ENCODE measurements at regions not wholly inside any gene's neighbourhood (a gene's known extent, or its start where the extent isn't known, plus 50 kb on each side); places are given as distances from the start of the nearest gene placed in this dataset.
"Not testable (repeated sequence)": the region's sequence is repeated elsewhere in the genome, so short reads cannot be mapped to it uniquely, and the experiment has no call there.

DNA sequence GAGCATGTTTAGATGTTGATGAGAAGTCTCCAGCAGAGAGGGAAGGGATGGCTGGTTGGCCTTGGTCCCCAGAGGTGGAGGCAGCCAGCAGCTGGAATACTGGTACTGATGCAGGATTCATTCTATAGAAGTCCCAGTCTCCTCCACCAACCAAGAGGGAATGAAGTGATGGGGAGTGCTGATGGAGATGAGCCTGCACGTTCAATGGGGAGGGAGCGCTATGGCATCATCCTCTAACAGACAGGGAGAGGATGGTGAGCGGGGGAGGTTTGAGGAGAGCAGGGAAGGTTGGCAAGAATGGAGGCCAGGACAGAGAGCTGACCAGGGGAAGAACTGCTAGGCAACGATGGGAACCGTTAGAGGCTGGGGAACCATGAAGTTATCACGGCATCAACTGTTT is 159.8 kb upstream of the MVB12B start:
- H3K4me1 Mint-ChIP-seq = peaks cover 0 to 3% (median 0%) of the 10 kb centered on the region in 3 donors
- peaks cover 32% of the 10 kb centered on the region for H3K27me3 Mint-ChIP-seq
- peak overlapping the region in 1 of 3 donors; percentile 4 for H3K27ac Mint-ChIP-seq
- H3K4me3 Mint-ChIP-seq = no peak overlapping the region
- H3K9me3 Mint-ChIP-seq = no peaks in the 10 kb centered on the region
- peaks cover 2% of the 10 kb centered on the region for H3K36me3 Mint-ChIP-seq

DNA sequence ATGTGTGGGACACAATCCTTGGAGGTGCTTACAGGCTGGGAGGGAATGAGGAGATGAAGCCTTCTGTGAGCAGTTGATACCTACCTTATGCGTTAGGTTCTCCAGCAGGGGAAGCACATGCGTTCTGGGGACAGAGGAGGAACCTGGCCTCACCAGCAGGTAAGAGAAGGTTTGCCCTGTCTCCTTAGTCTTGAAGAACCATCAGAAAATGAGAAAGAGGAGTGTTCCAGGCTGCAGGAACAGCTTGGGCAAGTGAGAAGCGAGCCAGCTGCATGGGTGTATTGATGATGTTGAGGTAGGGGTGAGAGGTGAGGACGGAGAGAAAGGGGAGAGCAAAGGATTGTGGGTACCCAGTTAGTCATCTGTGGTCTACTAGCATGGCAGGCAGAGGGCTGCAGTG is 156.9 kb upstream of the MVB12B start:
- Mint-ChIP-seq H3K36me3 (peaks cover 2% of the 10 kb centered on the region), H3K4me1 (peaks cover 0 to 3% (median 0%) of the 10 kb centered on the region in 3 donors), H3K27ac (no peak overlapping the region), H3K27me3 (peaks cover 29% of the 10 kb centered on the region), H3K9me3 (peaks cover 0 to 4% (median under 1%) of the 10 kb centered on the region in 3 donors), H3K4me3 (no peak overlapping the region)

DNA sequence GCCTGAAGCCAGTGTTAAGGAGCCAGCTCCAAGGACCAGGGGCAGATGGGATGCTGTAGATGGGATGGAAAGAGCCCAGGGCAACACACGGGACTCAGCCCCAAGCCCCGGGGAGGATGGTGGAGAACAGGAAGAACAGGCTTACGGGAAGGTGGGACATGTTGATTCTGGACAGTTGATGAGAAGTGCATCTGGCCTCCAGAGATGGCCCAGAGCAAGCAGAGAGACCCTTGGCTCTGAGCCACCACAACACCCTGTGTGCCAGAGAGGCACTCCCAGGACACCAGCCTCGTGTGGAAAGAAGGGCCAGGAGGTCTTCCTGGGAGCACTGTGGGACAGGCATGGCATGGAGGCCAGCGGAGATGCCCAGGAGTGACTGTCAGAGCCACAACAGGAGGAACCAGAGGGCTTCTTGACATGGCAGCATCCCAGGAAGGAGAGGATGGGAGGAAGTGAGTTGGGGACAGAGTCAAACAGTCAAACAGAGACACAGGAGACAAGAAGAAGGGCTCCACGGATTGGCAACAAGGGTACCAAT is 156.3 kb upstream of the MVB12B start:
- Mint-ChIP-seq H3K36me3 (peaks cover 2% of the 10 kb centered on the region), H3K27ac (peak overlapping the region in 1 of 3 donors; percentile 68), H3K4me3 (no peak overlapping the region), H3K4me1 (peaks cover 0 to 3% (median 0%) of the 10 kb centered on the region in 3 donors), H3K9me3 (peaks cover 3 to 6% (median 4%) of the 10 kb centered on the region in 3 donors), H3K27me3 (peaks cover 25% of the 10 kb centered on the region)

- Mint-ChIP-seq H3K27me3 (peaks cover 18% of the 10 kb centered on the region), H3K27ac (no peak overlapping the region), H3K4me3 (no peak overlapping the region), H3K36me3 (peaks cover 2% of the 10 kb centered on the region), H3K9me3 (peaks cover 3 to 16% (median 4%) of the 10 kb centered on the region in 3 donors), H3K4me1 (peaks cover 0 to 3% (median 0%) of the 10 kb centered on the region in 3 donors)
These were observed 155.0 kb upstream of the MVB12B start for GRCh38 chr9:126171641-126172040.

DNA sequence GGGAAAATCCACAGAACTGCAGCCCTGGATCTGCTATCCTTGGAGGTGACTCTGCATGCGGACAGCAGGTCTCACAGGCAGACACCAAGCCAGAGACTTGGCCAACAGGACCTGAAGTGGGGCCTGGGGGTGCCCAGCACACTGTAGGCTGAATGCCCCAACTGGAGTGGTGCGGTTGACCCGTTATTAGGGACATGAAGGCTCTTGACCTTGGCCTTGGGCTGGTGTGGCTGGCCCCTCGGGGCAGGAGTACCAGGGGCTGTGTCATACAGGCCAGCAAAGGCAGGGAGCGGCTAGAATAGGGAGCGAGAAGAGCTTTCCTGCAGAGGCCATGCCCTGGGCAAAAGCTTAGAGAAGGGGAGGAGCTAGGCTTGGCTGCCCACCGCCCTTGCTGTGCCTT is 153.2 kb upstream of the MVB12B start:
- Mint-ChIP-seq H3K27me3 (peaks cover 14% of the 10 kb centered on the region), H3K4me3 (no peak overlapping the region), H3K36me3 (peaks cover 4% of the 10 kb centered on the region), H3K4me1 (peaks cover 0 to 3% (median 0%) of the 10 kb centered on the region in 3 donors), H3K27ac (no peak overlapping the region), H3K9me3 (peaks cover 3 to 20% (median 4%) of the 10 kb centered on the region in 3 donors)

GRCh38 chr9:126173929-126174328 is 152.7 kb upstream of the MVB12B start:
- H3K27ac Mint-ChIP-seq = no peak overlapping the region
- H3K36me3 Mint-ChIP-seq = peaks cover 4% of the 10 kb centered on the region
- no peak overlapping the region for H3K4me3 Mint-ChIP-seq
- peaks cover 11% of the 10 kb centered on the region for H3K27me3 Mint-ChIP-seq
- H3K9me3 Mint-ChIP-seq = peaks cover 3 to 20% (median 4%) of the 10 kb centered on the region in 3 donors
- H3K4me1 Mint-ChIP-seq = peaks cover 0 to 3% (median 0%) of the 10 kb centered on the region in 3 donors

DNA sequence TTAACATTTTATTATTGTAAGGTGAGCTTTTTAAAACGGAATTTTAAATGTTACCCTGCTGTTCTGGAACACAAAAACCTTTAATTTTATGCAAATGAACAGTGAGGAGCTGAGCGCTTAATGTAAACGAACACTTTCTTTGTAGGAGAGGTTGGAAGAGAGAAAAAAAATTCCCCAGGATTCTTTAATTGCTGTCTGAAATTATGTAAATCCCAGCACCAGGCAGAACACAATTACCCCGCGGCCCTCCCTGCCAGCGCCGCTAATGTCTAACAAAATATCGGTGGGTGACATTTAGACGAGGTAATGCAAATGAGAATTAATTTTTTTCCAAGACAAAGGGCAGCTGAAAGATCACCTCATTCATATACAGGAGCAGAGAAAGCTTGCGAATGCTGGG is 143.4 kb upstream of the MVB12B start:
- H3K9me3 Mint-ChIP-seq = peaks cover 0 to 16% (median 6%) of the 10 kb centered on the region in 3 donors
- H3K4me1 Mint-ChIP-seq = no peaks in the 10 kb centered on the region
- peaks cover 3% of the 10 kb centered on the region for H3K36me3 Mint-ChIP-seq
- peaks cover 17% of the 10 kb centered on the region for H3K27me3 Mint-ChIP-seq
- no peak overlapping the region for H3K27ac Mint-ChIP-seq
- no peak overlapping the region for H3K4me3 Mint-ChIP-seq

GRCh38 chr9:126190994-126191393 is 135.6 kb upstream of the MVB12B start:
- not testable (repeated sequence) for H3K4me3 Mint-ChIP-seq, H3K9me3 Mint-ChIP-seq, H3K36me3 Mint-ChIP-seq, H3K27ac Mint-ChIP-seq, H3K4me1 Mint-ChIP-seq
- peaks cover 17% of the 10 kb centered on the region for H3K27me3 Mint-ChIP-seq

- Mint-ChIP-seq H3K4me3 (no peak overlapping the region), H3K27ac (no peak overlapping the region), H3K27me3 (peaks cover 26% of the 10 kb centered on the region), H3K36me3 (no peaks in the 10 kb centered on the region), H3K9me3 (peaks cover 0 to 2% (median 1%) of the 10 kb centered on the region in 3 donors), H3K4me1 (peaks cover 0 to 1% (median 0%) of the 10 kb centered on the region in 3 donors)
These were observed 127.8 kb upstream of the MVB12B start for GRCh38 chr9:126198854-126199253.

- Mint-ChIP-seq H3K9me3 (peaks cover 0 to 2% (median 1%) of the 10 kb centered on the region in 3 donors), H3K27me3 (peaks cover 14% of the 10 kb centered on the region), H3K27ac (no peak overlapping the region), H3K4me3 (peak overlapping the region in 1 of 4 donors; percentile 26), H3K36me3 (no peaks in the 10 kb centered on the region), H3K4me1 (peaks cover 0 to 1% (median 0%) of the 10 kb centered on the region in 3 donors)
These were observed 123.3 kb upstream of the MVB12B start for GRCh38 chr9:126203313-126203712.

GRCh38 chr9:126204197-126204596 is 122.4 kb upstream of the MVB12B start:
- Mint-ChIP-seq H3K4me1 (peaks cover 0 to 1% (median 0%) of the 10 kb centered on the region in 3 donors), H3K4me3 (no peak overlapping the region), H3K9me3 (peaks cover 0 to 2% (median 1%) of the 10 kb centered on the region in 3 donors)

DNA sequence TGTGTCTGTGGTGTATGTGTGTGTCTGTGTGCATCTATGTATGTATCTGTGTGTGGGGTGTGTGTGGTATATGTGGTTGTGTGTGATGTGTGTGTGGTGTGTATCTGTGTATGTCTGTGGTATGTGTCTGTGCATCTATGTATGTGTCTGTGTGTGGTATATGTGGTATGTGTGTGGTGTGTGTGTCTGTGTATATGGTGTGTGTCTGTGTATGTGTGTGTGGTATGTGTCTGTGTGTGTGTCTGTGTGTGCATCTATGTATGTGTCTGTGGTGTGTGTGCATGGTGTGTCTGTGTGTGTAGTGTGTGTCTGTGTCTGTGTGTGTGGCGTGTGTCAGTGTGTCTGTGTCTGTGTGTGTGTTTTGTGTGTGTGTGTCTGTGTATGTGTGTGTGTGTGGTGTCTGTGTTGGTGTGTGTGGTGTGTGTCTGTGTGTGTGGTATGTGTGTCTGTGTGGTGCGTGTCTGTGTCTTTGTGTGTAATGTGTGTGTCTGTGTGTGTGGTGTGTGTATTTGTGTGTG is 121.9 kb upstream of the MVB12B start:
- peaks cover 4% of the 10 kb centered on the region for H3K36me3 Mint-ChIP-seq
- no peak overlapping the region for H3K4me3 Mint-ChIP-seq
- H3K9me3 Mint-ChIP-seq = peaks cover 0 to 2% (median 1%) of the 10 kb centered on the region in 3 donors
- H3K27me3 Mint-ChIP-seq = peaks cover 22% of the 10 kb centered on the region
- no peak overlapping the region for H3K27ac Mint-ChIP-seq
- peaks cover 0 to 1% (median 0%) of the 10 kb centered on the region in 3 donors for H3K4me1 Mint-ChIP-seq

More at GRCh38 chr9:126204197-126204596, 122.4 kb upstream of the MVB12B start:
- peaks cover 22% of the 10 kb centered on the region for H3K27me3 Mint-ChIP-seq
- no peak overlapping the region for H3K27ac Mint-ChIP-seq
- H3K36me3 Mint-ChIP-seq = peaks cover 4% of the 10 kb centered on the region

- no peak overlapping the region for H3K27ac Mint-ChIP-seq
These were observed 121.4 kb upstream of the MVB12B start for GRCh38 chr9:126205265-126205664.

GRCh38 chr9:126205845-126206498 is 120.7 kb upstream of the MVB12B start:
- Mint-ChIP-seq H3K4me1 (peaks cover 0 to 1% (median 0%) of the 10 kb centered on the region in 3 donors), H3K27me3 (peaks cover 18% of the 10 kb centered on the region), H3K36me3 (peaks cover 4% of the 10 kb centered on the region), H3K9me3 (peaks cover 0 to 2% (median 1%) of the 10 kb centered on the region in 3 donors), H3K27ac (no peak overlapping the region), H3K4me3 (no peak overlapping the region)

More at GRCh38 chr9:126205265-126205664, 121.4 kb upstream of the MVB12B start:
- Mint-ChIP-seq H3K27me3 (peaks cover 18% of the 10 kb centered on the region), H3K36me3 (peaks cover 4% of the 10 kb centered on the region), H3K4me3 (no peak overlapping the region), H3K9me3 (peaks cover 0 to 2% (median 1%) of the 10 kb centered on the region in 3 donors), H3K4me1 (peaks cover 0 to 1% (median 0%) of the 10 kb centered on the region in 3 donors)

GRCh38 chr9:126207256-126207655 is 119.4 kb upstream of the MVB12B start:
- Mint-ChIP-seq H3K36me3 (peaks cover 4% of the 10 kb centered on the region), H3K9me3 (peaks cover 0 to 2% (median 1%) of the 10 kb centered on the region in 3 donors), H3K4me3 (no peak overlapping the region), H3K27me3 (peaks cover 18% of the 10 kb centered on the region), H3K4me1 (peaks cover 0 to 1% (median 0%) of the 10 kb centered on the region in 3 donors), H3K27ac (no peak overlapping the region)
